WTC11 (cell line): ENCODE measurements at regions not wholly inside any gene's neighbourhood (a gene's known extent, or its start where the extent isn't known, plus 50 kb on each side); places are given as distances from the start of the nearest gene placed in this dataset.

Experiments
- ATAC-seq: fragments of 200-7000 bp; cut with Tn5 transposase; 2 replicates; pipeline ENCODE4 v1.10.0; 2021; ENCODE audit warnings: mild to moderate bottlenecking, moderate library complexity
- CTCF ChIA-PET: fragments of 300-600 bp; sonication (Branson Sonifier 250); formaldehyde crosslinking; loops from one replicate; lab custom pipeline; 2021; ENCODE audit warnings: antibody characterized with exemption; lab: Charles Lee
- POLR2A ChIA-PET: fragments of 350-600 bp; sonication (Branson Sonifier 250); formaldehyde crosslinking; loops from one replicate; lab custom pipeline; 2021; ENCODE audit warnings: antibody characterized with exemption; lab: Charles Lee
- DNase-seq: peaks from one replicate; pipeline ENCODE4 v3.0.0; 2021; ENCODE audit warnings: low spot score
- H3K27ac Mint-ChIP-seq: 2 replicates; pipeline ENCODE4 v1.8.0; 2021; ENCODE audit warnings: mixed read lengths
- H3K27me3 Mint-ChIP-seq: 2 replicates; pipeline ENCODE4 v1.8.0; 2021; ENCODE audit warnings: low read depth, mild to moderate bottlenecking, moderate library complexity, mixed read lengths
- H3K36me3 Mint-ChIP-seq: 2 replicates; pipeline ENCODE4 v1.8.0; 2021; ENCODE audit warnings: mixed read lengths
- H3K4me1 Mint-ChIP-seq: 2 replicates; pipeline ENCODE4 v1.8.0; 2022; ENCODE audit warnings: mixed read lengths
- H3K4me3 Mint-ChIP-seq: 2 replicates; pipeline ENCODE4 v1.8.0; 2021; ENCODE audit warnings: mild to moderate bottlenecking, moderate library complexity, mixed read lengths
- H3K9me3 Mint-ChIP-seq: 2 replicates; pipeline ENCODE4 v1.8.0; 2021; ENCODE audit warnings: mixed read lengths
- CBFB ChIP-seq: sonication (generic); formaldehyde crosslinking; IDR thresholded peaks from 2 replicates; pipeline ENCODE4 v1.8.1; 2022; ENCODE audit warnings: mild to moderate bottlenecking, low read depth, missing genetic modification reagents
- CREM ChIP-seq: sonication (generic); formaldehyde crosslinking; IDR thresholded peaks from 2 replicates; pipeline ENCODE4 v1.8.1; 2022; ENCODE audit warnings: mild to moderate bottlenecking, missing genetic modification reagents, moderate library complexity
- ELF4 ChIP-seq: sonication (generic); formaldehyde crosslinking; IDR thresholded peaks from 2 replicates; pipeline ENCODE4 v1.8.1; 2022; ENCODE audit warnings: low read depth, mild to moderate bottlenecking, moderate library complexity, missing genetic modification reagents
- EMX1 ChIP-seq: fragments of 250-450 bp; sonication (Bioruptor Pico); IDR thresholded peaks from 2 replicates; pipeline ENCODE4 v1.8.0; 2021; ENCODE audit warnings: mild to moderate bottlenecking
- ESRRA ChIP-seq: sonication (generic); formaldehyde crosslinking; IDR thresholded peaks from 2 replicates; pipeline ENCODE4 v1.8.1; 2022; ENCODE audit warnings: mild to moderate bottlenecking, missing genetic modification reagents, borderline replicate concordance
- ETV6 ChIP-seq: sonication (generic); formaldehyde crosslinking; IDR thresholded peaks from 2 replicates; pipeline ENCODE4 v1.8.1; 2022; ENCODE audit warnings: mild to moderate bottlenecking, missing genetic modification reagents
- GRHL2 ChIP-seq: fragments of 250-450 bp; sonication (Bioruptor Pico); IDR thresholded peaks from 2 replicates; pipeline ENCODE4 v1.8.0; 2022; ENCODE audit warnings: mild to moderate bottlenecking, moderate library complexity; ENCODE audit not compliant: insufficient replicate concordance, severe bottlenecking
- IRF2 ChIP-seq: sonication (generic); formaldehyde crosslinking; IDR thresholded peaks from 2 replicates; pipeline ENCODE4 v1.8.0; 2022; ENCODE audit warnings: low read depth, missing genetic modification reagents, borderline replicate concordance
- JAZF1 ChIP-seq: fragments of 250-450 bp; sonication (Bioruptor Pico); IDR thresholded peaks from 2 replicates; pipeline ENCODE4 v1.9.0; 2021; ENCODE audit warnings: moderate library complexity, mild to moderate bottlenecking, inconsistent platforms
- NFYB ChIP-seq: sonication (generic); formaldehyde crosslinking; conservative IDR thresholded peaks from 2 replicates; pipeline ENCODE4 v1.8.0; 2022; ENCODE audit warnings: low read depth, missing genetic modification reagents
- ZNF138 ChIP-seq: sonication (generic); formaldehyde crosslinking; conservative IDR thresholded peaks from 2 replicates; pipeline ENCODE4 v1.8.1; 2022; ENCODE audit warnings: mild to moderate bottlenecking, moderate library complexity, missing genetic modification reagents
- ZNF232 ChIP-seq: sonication (generic); formaldehyde crosslinking; IDR thresholded peaks from 2 replicates; pipeline ENCODE4 v1.8.0; 2022; ENCODE audit warnings: mild to moderate bottlenecking, missing genetic modification reagents
- ZNF263 ChIP-seq: sonication (generic); formaldehyde crosslinking; IDR thresholded peaks from 2 replicates; pipeline ENCODE4 v1.8.1; 2022; ENCODE audit warnings: low read depth, mild to moderate bottlenecking, moderate library complexity, missing genetic modification reagents
- TF ChIP-seq, protein P1 (sequence below): sonication (generic); formaldehyde crosslinking; IDR thresholded peaks from 2 replicates; pipeline ENCODE4 v1.8.1; 2023; ENCODE audit warnings: mild to moderate bottlenecking, missing genetic modification reagents
- TF ChIP-seq, protein P2 (sequence below): fragments of 250-450 bp; sonication (Bioruptor Pico); IDR thresholded peaks from 2 replicates; pipeline ENCODE4 v1.9.0; 2021; ENCODE audit warnings: mild to moderate bottlenecking
- TF ChIP-seq, protein P3 (sequence below): sonication (generic); formaldehyde crosslinking; IDR thresholded peaks from 2 replicates; pipeline ENCODE4 v1.8.1; 2023; ENCODE audit warnings: mild to moderate bottlenecking, missing genetic modification reagents, borderline replicate concordance
- TF ChIP-seq, protein P4 (sequence below): sonication (generic); formaldehyde crosslinking; IDR thresholded peaks from 2 replicates; pipeline ENCODE4 v1.8.1; 2022; ENCODE audit warnings: mild to moderate bottlenecking, missing genetic modification reagents, moderate library complexity, borderline replicate concordance
- TF ChIP-seq, protein P5 (sequence below): sonication (generic); formaldehyde crosslinking; conservative IDR thresholded peaks from 2 replicates; pipeline ENCODE4 v1.8.1; 2023; ENCODE audit warnings: mild to moderate bottlenecking, low read depth, missing genetic modification reagents, moderate library complexity
- TF ChIP-seq, protein P6 (sequence below): sonication (generic); formaldehyde crosslinking; IDR thresholded peaks from 2 replicates; pipeline ENCODE4 v1.8.0; 2023; ENCODE audit warnings: missing genetic modification reagents, mild to moderate bottlenecking, borderline replicate concordance

DNA sequence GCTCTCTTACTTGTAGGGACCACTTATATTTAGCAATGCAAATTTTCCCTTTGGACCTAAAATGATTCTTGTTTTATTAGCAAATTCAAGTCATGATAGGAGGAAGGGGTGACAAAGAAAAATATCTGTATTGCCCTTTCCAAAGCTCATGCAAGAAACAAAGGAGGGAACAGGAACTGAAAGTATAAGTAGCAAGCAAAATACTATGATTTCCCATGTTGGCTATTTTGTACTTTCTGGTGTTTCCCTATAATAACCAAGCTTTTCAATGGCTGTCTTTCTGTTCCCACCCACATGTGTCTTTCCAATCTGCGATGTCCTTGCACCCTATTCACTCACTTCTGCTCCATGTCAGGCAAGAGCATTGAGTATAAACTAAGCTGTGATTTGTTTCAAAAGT is 279.7 kb downstream of the RNF144A start:
- peaks cover 16% of the 10 kb centered on the region for H3K9me3 Mint-ChIP-seq
- no peak for ATAC-seq
- TF ChIP-seq ZNF232 (CRISPR knock-in tag) (no peak), CBFB (CRISPR knock-in tag) (no peak), GRHL2 (no peak), EMX1 (CRISPR knock-in tag) (no peak), ELF4 (no peak), ESRRA (CRISPR knock-in tag) (no peak), JAZF1 (CRISPR knock-in tag) (no peak), ZNF263 (CRISPR knock-in tag) (no peak), CREM (no peak), IRF2 (no peak)
- TF ChIP-seq, protein P1, sequence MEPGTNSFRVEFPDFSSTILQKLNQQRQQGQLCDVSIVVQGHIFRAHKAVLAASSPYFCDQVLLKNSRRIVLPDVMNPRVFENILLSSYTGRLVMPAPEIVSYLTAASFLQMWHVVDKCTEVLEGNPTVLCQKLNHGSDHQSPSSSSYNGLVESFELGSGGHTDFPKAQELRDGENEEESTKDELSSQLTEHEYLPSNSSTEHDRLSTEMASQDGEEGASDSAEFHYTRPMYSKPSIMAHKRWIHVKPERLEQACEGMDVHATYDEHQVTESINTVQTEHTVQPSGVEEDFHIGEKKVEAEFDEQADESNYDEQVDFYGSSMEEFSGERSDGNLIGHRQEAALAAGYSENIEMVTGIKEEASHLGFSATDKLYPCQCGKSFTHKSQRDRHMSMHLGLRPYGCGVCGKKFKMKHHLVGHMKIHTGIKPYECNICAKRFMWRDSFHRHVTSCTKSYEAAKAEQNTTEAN (CRISPR knock-in tag) = no peak
- TF ChIP-seq, protein P2, sequence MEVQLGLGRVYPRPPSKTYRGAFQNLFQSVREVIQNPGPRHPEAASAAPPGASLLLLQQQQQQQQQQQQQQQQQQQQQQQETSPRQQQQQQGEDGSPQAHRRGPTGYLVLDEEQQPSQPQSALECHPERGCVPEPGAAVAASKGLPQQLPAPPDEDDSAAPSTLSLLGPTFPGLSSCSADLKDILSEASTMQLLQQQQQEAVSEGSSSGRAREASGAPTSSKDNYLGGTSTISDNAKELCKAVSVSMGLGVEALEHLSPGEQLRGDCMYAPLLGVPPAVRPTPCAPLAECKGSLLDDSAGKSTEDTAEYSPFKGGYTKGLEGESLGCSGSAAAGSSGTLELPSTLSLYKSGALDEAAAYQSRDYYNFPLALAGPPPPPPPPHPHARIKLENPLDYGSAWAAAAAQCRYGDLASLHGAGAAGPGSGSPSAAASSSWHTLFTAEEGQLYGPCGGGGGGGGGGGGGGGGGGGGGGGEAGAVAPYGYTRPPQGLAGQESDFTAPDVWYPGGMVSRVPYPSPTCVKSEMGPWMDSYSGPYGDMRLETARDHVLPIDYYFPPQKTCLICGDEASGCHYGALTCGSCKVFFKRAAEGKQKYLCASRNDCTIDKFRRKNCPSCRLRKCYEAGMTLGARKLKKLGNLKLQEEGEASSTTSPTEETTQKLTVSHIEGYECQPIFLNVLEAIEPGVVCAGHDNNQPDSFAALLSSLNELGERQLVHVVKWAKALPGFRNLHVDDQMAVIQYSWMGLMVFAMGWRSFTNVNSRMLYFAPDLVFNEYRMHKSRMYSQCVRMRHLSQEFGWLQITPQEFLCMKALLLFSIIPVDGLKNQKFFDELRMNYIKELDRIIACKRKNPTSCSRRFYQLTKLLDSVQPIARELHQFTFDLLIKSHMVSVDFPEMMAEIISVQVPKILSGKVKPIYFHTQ (CRISPR knock-in tag) = no peak
- TF ChIP-seq, protein P3, sequence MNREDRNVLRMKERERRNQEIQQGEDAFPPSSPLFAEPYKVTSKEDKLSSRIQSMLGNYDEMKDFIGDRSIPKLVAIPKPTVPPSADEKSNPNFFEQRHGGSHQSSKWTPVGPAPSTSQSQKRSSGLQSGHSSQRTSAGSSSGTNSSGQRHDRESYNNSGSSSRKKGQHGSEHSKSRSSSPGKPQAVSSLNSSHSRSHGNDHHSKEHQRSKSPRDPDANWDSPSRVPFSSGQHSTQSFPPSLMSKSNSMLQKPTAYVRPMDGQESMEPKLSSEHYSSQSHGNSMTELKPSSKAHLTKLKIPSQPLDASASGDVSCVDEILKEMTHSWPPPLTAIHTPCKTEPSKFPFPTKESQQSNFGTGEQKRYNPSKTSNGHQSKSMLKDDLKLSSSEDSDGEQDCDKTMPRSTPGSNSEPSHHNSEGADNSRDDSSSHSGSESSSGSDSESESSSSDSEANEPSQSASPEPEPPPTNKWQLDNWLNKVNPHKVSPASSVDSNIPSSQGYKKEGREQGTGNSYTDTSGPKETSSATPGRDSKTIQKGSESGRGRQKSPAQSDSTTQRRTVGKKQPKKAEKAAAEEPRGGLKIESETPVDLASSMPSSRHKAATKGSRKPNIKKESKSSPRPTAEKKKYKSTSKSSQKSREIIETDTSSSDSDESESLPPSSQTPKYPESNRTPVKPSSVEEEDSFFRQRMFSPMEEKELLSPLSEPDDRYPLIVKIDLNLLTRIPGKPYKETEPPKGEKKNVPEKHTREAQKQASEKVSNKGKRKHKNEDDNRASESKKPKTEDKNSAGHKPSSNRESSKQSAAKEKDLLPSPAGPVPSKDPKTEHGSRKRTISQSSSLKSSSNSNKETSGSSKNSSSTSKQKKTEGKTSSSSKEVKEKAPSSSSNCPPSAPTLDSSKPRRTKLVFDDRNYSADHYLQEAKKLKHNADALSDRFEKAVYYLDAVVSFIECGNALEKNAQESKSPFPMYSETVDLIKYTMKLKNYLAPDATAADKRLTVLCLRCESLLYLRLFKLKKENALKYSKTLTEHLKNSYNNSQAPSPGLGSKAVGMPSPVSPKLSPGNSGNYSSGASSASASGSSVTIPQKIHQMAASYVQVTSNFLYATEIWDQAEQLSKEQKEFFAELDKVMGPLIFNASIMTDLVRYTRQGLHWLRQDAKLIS = no peak
- H3K4me1 Mint-ChIP-seq = peaks cover 5% of the 10 kb centered on the region
- ChIA-PET CTCF (no interaction called here), POLR2A (interaction anchor here (0.6 kb wide), 1 partner anchor 13 kb away, joined by 3 read pairs; no protein-coding TSS in a partner anchor)
- H3K27me3 Mint-ChIP-seq = no peaks in the 10 kb centered on the region
- H3K27ac Mint-ChIP-seq = no peak overlapping the region
- no peaks in the 10 kb centered on the region for H3K36me3 Mint-ChIP-seq
- no peak for DNase-seq
- H3K4me3 Mint-ChIP-seq = no peak overlapping the region

DNA sequence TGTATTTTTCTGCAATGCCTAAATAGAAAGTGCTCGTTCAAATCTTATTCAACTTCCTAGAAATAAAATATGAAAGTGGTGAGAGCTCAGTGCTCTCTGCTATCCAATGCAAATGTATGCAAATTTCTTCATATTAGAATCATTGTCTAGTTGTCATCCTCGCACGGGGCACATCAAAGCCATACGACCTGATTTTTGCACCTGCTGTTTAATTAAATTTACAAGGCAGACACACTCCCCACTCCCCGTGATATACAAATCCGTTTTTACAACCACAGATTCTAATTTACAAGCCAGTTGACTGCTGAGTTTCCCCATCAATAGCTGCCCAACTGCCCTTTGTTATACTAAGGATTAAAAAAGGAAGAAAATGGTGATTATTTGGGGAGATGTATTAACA is 284.6 kb downstream of the RNF144A start:
- H3K27me3 Mint-ChIP-seq = no peaks in the 10 kb centered on the region
- peaks cover 15% of the 10 kb centered on the region for H3K4me1 Mint-ChIP-seq
- H3K27ac Mint-ChIP-seq = no peak overlapping the region
- H3K9me3 Mint-ChIP-seq = peaks cover 12% of the 10 kb centered on the region
- POLR2A ChIA-PET = no interaction called here
- DNase-seq (no peak), ATAC-seq (no peak)
- no peaks in the 10 kb centered on the region for H3K36me3 Mint-ChIP-seq
- H3K4me3 Mint-ChIP-seq = no peak overlapping the region
- CTCF ChIA-PET = interaction anchor here (0.5 kb wide), 1 partner anchor 682 kb away, joined by 3 read pairs; no protein-coding TSS in a partner anchor
- no peak for TF ChIP-seq ETV6 (CRISPR knock-in tag)
- TF ChIP-seq NFYB (CRISPR knock-in tag) = no peak
- TF ChIP-seq, protein P4, sequence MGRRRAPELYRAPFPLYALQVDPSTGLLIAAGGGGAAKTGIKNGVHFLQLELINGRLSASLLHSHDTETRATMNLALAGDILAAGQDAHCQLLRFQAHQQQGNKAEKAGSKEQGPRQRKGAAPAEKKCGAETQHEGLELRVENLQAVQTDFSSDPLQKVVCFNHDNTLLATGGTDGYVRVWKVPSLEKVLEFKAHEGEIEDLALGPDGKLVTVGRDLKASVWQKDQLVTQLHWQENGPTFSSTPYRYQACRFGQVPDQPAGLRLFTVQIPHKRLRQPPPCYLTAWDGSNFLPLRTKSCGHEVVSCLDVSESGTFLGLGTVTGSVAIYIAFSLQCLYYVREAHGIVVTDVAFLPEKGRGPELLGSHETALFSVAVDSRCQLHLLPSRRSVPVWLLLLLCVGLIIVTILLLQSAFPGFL (CRISPR knock-in tag) = no peak
- TF ChIP-seq, protein P5, sequence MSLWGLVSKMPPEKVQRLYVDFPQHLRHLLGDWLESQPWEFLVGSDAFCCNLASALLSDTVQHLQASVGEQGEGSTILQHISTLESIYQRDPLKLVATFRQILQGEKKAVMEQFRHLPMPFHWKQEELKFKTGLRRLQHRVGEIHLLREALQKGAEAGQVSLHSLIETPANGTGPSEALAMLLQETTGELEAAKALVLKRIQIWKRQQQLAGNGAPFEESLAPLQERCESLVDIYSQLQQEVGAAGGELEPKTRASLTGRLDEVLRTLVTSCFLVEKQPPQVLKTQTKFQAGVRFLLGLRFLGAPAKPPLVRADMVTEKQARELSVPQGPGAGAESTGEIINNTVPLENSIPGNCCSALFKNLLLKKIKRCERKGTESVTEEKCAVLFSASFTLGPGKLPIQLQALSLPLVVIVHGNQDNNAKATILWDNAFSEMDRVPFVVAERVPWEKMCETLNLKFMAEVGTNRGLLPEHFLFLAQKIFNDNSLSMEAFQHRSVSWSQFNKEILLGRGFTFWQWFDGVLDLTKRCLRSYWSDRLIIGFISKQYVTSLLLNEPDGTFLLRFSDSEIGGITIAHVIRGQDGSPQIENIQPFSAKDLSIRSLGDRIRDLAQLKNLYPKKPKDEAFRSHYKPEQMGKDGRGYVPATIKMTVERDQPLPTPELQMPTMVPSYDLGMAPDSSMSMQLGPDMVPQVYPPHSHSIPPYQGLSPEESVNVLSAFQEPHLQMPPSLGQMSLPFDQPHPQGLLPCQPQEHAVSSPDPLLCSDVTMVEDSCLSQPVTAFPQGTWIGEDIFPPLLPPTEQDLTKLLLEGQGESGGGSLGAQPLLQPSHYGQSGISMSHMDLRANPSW = no peak
- no peak for TF ChIP-seq ZNF138
- TF ChIP-seq ZNF263 (CRISPR knock-in tag) = no peak
- TF ChIP-seq, protein P6, sequence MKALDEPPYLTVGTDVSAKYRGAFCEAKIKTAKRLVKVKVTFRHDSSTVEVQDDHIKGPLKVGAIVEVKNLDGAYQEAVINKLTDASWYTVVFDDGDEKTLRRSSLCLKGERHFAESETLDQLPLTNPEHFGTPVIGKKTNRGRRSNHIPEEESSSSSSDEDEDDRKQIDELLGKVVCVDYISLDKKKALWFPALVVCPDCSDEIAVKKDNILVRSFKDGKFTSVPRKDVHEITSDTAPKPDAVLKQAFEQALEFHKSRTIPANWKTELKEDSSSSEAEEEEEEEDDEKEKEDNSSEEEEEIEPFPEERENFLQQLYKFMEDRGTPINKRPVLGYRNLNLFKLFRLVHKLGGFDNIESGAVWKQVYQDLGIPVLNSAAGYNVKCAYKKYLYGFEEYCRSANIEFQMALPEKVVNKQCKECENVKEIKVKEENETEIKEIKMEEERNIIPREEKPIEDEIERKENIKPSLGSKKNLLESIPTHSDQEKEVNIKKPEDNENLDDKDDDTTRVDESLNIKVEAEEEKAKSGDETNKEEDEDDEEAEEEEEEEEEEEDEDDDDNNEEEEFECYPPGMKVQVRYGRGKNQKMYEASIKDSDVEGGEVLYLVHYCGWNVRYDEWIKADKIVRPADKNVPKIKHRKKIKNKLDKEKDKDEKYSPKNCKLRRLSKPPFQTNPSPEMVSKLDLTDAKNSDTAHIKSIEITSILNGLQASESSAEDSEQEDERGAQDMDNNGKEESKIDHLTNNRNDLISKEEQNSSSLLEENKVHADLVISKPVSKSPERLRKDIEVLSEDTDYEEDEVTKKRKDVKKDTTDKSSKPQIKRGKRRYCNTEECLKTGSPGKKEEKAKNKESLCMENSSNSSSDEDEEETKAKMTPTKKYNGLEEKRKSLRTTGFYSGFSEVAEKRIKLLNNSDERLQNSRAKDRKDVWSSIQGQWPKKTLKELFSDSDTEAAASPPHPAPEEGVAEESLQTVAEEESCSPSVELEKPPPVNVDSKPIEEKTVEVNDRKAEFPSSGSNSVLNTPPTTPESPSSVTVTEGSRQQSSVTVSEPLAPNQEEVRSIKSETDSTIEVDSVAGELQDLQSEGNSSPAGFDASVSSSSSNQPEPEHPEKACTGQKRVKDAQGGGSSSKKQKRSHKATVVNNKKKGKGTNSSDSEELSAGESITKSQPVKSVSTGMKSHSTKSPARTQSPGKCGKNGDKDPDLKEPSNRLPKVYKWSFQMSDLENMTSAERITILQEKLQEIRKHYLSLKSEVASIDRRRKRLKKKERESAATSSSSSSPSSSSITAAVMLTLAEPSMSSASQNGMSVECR (CRISPR knock-in tag) = no peak
